ENCODE measurements at regions not wholly inside any gene's neighbourhood (a gene's known extent, or its start where the extent isn't known, plus 50 kb on each side); places are given as distances from the start of the nearest gene placed in this dataset.

- no peak for DNase-seq (ENCODE audit: low read depth)
Measured at GRCh38 chr1:232196042-232196441, 433.9 kb downstream of the SIPA1L2 start.

DNA sequence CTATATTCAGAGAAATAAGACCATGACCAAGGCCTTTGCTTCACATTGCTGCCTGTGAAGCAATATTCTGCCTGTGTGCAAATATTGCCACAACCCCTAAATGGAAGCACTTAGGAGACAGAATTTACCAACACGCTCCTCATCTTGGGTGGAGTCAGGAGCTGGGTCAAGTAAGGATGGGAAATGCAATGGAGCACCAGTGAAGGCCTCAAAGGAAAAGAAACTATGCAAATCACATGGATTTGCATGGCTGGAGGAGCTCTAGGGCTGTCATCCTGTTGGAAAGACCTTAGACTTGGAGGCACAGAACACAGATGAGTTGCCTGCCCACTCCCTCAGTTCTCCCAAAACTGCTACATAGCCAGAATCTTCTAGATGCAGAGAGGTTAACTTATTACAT lies 435.5 kb downstream of the SIPA1L2 start:
- no peak for DNase-seq (ENCODE audit: low read depth)

- no peak for DNase-seq (ENCODE audit: low read depth)
Measured at GRCh38 chr1:232193451-232193783, 436.5 kb downstream of the SIPA1L2 start.

- peak; percentile 14 for DNase-seq (ENCODE audit: low read depth)
Measured at GRCh38 chr1:232192781-232193450, 437.0 kb downstream of the SIPA1L2 start.

DNA sequence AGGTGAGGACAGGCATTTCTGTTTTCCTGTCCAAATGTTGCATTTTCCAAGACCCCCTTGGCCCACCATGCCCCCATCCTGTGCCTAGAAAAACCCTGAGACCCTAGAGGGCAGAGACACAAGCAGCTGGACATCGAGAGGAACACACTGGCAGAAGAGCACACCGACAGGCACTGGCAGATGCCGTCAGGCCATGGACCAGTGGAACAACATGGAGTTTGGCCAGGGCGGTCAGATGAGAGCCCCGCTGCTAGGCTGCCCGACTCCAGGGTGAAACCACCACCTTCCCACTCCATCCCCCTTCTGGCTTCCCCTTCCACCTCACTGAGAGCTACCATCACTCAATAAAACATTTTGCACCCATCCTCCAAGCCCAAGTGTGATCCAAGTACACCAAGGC lies 438.4 kb downstream of the SIPA1L2 start:
- DNase-seq (ENCODE audit: low read depth), result no peak

GRCh38 chr1:232188318-232188717 lies 441.6 kb downstream of the SIPA1L2 start:
- DNase-seq (ENCODE audit: low read depth), result no peak

- DNase-seq (ENCODE audit: low read depth), result peak; percentile 18
Measured at GRCh38 chr1:232186931-232187330, 443.0 kb downstream of the SIPA1L2 start.

- no peak for DNase-seq (ENCODE audit: low read depth)
Measured at GRCh38 chr1:232184561-232185530, 445.1 kb downstream of the SIPA1L2 start.

GRCh38 chr1:232183802-232184201 lies 446.1 kb downstream of the SIPA1L2 start:
- DNase-seq (ENCODE audit: low read depth), result no peak

- no peak for DNase-seq (ENCODE audit: low read depth)
Measured at GRCh38 chr1:232183266-232183800, 446.6 kb downstream of the SIPA1L2 start.

- no peak for DNase-seq (ENCODE audit: low read depth)
Measured at GRCh38 chr1:232182236-232182635, 447.7 kb downstream of the SIPA1L2 start.

GRCh38 chr1:232180779-232181136 lies 449.2 kb downstream of the SIPA1L2 start:
- DNase-seq (ENCODE audit: low read depth), result no peak

- peak; percentile 26 for DNase-seq (ENCODE audit: low read depth)
Measured at GRCh38 chr1:232179896-232180778, 449.8 kb downstream of the SIPA1L2 start.

- DNase-seq (ENCODE audit: low read depth), result no peak
Measured at GRCh38 chr1:232178191-232178590, 451.7 kb downstream of the SIPA1L2 start.

DNA sequence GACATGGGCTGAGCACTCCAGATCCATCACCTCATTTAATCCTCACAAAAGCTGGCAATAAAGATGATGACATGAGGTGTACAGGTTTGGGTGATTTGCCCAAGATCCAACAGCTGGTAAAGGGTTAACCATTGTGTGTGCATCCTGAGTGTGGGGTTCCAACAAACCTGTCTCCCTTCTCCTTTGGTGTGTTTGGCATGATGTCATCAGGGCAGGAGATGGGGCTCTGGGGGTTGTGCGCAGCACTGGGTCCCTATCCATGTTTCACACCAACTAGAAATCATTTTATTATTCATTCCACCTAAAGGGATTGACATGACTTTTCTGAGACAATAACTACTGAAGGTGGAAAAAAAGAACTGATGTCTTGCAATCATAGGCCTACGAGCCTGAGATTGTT lies 452.5 kb downstream of the SIPA1L2 start:
- DNase-seq (ENCODE audit: low read depth), result no peak

DNA sequence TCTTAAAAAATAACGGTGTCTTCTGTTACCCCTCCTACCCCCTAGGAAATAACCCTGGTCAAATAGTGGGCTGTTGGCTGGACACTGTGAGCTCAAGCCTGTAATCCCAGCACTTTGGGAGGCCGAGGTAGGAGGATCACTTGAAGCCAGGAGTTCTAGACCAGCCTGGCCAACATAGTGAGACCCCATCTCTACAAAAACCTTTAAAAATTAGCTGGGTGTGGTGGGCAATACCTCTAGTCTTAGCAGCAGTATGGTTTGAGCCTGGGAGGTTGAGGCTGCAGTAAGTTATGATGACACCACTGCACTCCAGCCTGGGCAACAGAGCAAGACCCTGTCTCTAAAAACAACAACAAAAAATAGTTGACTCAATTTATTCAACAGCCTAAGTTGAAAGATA lies 453.7 kb downstream of the SIPA1L2 start:
- no peak for DNase-seq (ENCODE audit: low read depth)

DNA sequence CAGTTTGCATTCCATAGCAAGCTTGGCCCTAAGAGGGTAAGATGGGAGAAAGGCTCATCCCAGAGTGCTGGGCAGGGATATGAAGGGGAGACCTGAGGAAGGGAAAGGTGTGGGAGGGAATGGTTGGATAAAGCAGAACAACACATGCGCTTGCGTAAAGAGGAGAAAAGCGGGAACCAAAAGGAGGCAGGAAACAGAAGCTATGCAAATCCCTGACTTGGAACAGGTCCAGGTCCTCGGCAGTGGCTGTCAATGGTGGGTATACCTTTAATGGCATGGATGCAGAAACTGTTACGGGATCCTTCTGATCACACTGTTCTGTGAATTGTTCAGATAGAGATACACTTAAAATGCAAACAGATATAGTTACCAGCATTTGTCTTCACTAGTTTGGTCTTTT lies 455.6 kb downstream of the SIPA1L2 start:
- no peak for DNase-seq (ENCODE audit: low read depth)

DNA sequence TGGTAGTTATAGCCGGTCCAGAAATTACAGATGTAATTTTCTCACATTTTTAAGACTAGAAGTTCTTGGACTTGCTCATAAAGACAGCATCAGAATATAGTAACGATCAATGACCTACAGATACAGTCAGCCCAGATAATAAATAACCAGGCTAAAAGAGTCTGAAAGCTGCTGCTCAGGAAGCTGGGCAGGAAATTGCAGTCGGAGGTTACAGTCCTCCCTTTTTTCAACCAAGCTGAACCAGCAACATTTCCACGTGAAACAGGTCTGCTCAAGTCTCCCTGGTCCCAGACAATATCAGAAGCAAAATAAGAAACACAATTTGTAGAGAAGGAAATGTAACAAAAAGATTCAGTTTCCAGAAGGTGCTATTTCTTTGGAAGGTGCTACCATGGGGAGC lies 457.4 kb downstream of the SIPA1L2 start:
- DNase-seq (ENCODE audit: low read depth), result no peak

GRCh38 chr1:232170909-232171308 lies 459.0 kb downstream of the SIPA1L2 start:
- DNase-seq (ENCODE audit: low read depth), result no peak

DNA sequence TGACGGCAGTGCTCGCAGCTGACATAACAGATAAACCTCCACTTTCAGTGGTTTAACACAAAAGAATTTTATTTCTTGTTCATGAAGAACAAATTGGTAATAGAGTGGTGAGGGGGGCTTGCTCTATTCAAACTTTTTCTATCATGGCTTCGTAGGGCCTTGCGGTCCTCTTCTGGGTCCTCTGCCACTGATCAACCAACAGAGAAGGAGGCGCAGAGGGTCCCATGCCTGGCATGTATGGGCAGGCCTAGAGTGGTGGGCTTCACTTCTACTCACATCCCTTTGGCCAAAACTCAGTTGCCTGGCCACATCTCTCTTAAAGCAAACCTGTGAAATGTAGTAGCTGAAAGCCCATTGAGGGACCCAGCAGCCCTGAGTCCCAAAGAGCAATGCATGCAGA lies 460.5 kb downstream of the SIPA1L2 start:
- no peak for DNase-seq (ENCODE audit: low read depth)

GRCh38 chr1:232168508-232168907 lies 461.4 kb downstream of the SIPA1L2 start:
- no peak for DNase-seq (ENCODE audit: low read depth)

DNA sequence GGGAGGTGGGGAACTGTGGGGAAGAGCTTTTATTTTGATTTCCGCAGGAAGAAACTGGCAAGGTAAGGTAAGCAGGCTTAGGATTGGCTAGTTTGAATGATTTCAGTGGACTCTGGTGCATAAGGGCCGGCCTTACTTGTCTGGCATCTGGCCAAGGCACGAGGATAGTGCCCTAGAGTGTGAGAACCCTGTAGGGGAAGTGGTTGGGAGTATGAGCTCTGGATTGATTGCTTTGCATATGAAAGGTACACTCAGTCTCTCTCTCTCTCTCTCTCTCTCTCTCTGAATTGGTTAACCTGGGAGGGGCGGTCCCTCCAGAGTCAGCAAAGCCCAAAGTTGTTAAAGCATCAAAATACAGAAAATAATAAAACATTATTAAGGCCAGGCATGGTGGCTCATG lies 463.0 kb downstream of the SIPA1L2 start:
- DNase-seq (ENCODE audit: low read depth), result no peak
